Activated CD8-positive, alpha-beta memory T cell treated with anti-CD3 and anti-CD28 coated beads for 4 hours (primary cell): ENCODE measurements at regions not wholly inside any gene's neighbourhood (a gene's known extent, or its start where the extent isn't known, plus 50 kb on each side); places are given as distances from the start of the nearest gene placed in this dataset.
A peak's percentile ranks its signal among the peaks of the same experiment; 100 is the strongest.
"Not testable (repeated sequence)": the region's sequence is repeated elsewhere in the genome, so short reads cannot be mapped to it uniquely, and the experiment has no call there.

ENCODE experiments used
- DNase-seq, 2 donors: peaks; one replicate each; pipeline ENCODE4 v3.0.0-alpha.2; 2020; ENCODE audit warnings: low read depth in 2 of 2

DNA sequence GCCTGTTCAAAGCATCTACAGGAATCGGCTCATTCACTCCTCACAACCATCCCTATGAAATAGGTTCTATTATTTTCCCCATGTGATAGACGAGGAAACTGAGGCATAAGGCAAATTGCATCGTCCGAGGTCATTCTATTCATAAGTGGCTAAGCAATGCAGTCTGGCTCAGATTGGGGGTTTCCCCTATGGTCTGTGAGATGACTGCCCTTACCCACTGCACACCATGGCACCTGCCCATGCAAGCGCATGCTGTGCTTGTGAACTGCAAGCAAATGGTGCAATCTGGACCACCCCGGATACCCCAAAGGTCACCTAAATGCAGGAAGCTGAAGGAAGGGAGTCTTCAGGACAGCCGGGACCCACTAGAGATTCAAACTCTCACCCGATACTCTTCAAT lies 123.4 kb upstream of the SOD1 start:
- DNase-seq: no peak

DNA sequence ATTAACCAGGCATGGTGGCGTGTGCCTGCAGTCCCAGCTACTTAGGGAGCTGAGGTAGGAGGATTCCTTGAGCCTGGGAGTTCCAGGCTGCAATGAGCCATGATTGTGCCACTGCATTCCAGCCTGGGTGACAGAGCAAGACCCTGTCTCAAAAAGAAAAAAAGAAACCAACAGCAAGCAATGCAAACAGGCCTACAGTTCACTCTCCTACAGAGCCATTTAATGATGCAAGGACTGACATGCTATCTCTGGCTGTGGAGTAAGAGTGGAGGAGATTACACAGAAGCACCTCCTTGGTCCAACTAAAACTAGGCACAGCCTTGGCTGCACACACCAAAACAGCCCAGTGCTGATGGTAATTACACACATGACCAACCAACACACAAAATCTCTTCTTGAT lies 127.5 kb upstream of the SOD1 start:
- DNase-seq: no peak

DNA sequence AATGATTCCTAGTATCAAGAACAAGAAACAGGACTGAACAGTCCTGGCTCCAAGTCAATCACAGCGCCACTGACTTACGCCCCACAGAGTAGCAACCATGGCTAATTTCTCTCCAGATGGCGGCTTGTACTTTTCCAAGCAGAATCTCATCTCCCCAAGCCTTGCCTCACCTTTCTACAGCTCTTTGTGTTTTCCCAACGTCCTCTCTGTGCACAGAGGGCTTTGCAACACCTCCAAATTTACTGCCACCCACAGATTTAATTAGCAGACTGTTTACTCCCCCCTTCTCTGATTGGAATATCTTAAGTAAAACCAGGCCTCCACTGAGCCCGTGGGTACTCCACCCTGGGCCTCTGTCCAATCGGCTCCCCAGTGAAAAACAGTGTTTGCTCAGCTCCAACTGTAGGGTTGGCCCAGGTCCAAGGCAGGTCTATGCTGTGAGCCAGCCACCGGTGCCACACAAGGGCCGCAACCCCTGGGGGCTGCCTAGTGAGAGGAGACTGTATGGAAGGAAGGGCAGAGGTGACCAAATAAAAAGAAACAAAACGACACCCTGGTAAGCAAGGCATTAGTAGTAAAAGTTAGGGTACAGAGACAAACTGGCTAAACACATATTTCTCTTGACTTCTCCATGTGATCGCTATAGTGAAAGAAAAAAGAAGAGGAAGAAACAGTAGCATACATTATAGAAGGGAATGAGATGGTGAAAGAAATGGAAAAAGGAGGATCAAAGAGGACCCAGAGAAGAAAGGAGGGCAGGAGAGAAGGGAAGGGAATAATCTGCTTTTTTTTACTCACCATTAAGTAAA lies 128.4 kb upstream of the SOD1 start:
- no peak for DNase-seq

GRCh38 chr21:31530364-31530763 lies 129.1 kb upstream of the SOD1 start:
- no peak for DNase-seq

- DNase-seq: no peak
Observed at GRCh38 chr21:31529406-31529805, 130.1 kb upstream of the SOD1 start.

DNA sequence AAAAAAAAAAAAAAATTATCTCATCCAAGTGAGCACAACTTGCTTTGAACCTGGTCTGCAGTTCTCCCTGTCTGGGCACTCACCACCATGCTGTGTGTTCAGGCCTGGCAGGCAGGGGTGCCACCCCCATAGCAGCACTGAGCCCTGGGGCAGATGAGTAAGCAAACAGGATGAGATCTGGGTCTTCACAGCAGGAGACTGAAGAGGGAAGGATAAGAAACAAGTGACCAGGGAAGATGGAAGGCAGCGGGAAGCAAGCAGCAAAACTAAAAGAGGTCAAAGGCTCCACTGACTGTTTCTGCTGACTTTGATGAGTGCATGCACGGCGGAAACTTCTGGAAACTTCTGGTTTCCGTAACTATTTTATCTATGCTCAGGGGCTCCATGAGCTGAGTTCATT lies 133.5 kb upstream of the SOD1 start:
- no peak for DNase-seq

- DNase-seq: no peak
Observed at GRCh38 chr21:31524140-31524539, 135.4 kb upstream of the SOD1 start.

DNA sequence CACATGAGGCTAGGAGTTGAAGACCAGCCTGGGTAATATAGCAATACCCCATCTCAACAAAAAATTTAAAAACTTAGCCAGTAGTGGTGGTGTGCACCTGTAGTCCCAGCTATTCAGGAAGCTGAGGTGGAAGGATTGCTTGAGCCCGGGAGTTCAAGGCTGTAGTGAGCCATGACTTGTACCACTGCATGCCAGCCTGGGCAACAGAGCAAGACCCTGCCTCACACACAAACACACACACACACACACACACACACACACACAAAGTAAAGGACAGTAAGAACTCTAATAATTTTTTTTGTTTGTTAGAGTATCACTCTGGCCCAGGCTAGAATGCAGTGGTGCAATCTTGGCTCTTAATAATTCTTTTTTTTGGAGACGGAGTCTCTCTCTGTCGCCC lies 138.0 kb upstream of the SOD1 start:
- DNase-seq: no peak

DNA sequence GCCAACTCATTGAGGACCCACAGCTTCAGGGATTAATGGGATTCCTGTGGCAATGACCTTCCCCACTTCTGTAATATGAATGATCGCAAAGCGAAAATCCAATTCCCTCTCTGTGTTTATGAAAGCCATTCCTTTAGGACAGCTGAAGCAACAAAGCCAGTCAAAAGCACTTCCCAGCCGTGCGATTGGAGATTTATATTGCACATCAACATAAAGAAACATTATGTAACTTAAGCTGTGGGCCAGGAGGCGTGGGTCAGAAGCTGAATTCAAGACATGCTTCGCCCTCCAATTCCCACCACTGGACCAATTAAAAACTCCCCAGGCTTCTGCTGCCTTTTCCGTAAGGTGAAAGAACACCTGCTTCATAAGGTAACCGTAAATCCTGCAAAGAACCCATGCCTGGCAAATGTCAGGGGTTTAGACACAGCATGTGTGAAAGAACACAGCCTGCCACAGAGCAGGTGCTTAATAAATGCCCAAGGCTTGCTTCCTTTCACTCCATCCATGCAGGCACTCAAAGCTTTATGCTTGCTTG lies 138.9 kb upstream of the SOD1 start:
- no peak for DNase-seq

DNA sequence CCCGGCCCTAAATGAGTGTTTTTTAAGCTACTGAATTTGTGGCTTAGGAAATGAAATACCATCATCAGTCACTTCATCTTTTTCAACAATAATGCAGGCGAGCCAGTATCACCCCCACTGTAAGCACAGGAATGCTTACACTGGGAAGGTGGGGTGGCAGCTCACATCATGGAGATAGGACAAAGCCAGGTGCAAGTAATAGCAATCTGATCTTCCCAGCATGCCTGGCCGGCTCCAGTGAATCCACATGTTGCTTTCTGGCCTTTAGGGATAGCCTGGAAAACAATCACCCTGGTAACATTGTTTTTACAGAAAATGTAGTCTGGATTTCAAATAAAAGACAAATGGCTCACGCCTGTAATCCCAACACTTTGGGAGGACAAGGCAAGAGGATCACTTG lies 140.9 kb upstream of the SOD1 start:
- no peak for DNase-seq

GRCh38 chr21:31517664-31518414 lies 141.7 kb upstream of the SOD1 start:
- DNase-seq: no peak

DNA sequence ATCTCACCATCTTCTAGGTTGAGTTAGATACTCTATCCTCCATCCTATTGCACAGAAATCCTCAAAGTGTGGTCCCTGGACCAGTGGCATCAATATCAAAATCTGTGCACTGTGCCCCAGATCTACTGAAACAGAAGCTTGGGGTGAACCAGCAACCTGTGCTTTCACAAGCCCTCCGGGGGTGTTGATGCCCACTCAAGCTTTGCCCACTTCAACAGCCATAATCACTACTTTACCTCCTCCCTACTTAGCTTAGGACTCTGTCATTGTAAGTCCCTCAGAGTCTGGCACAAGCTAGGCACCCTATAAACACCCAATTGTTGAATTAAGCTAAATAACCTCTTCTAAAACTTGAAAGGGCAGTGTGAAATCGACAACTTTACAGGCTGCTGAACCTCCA lies 144.2 kb upstream of the SOD1 start:
- DNase-seq: no peak

GRCh38 chr21:31514598-31514997 lies 144.9 kb upstream of the SOD1 start:
- no peak for DNase-seq

DNA sequence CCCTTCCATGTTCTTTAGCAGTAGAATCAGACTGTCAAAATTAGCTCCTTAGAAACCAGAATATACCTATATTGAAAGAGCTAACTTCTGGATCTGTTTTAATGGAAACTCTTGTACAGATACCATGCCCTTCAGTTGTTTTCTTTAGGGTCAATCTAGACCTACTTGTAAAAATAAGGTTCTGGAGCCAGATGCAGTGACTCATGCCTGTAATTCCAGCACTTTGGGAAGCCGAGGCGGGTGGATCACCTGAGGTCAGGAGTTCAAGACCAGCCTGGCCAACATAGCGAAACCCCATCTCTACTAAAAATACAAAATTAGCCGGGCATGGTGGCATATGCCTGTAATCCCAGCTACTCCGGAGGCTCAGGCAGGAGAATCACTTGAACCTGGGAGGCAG lies 146.0 kb upstream of the SOD1 start:
- not testable (repeated sequence) for DNase-seq

- not testable (repeated sequence) for DNase-seq
Observed at GRCh38 chr21:31511999-31512398, 147.5 kb upstream of the SOD1 start.

- DNase-seq: no peak
Observed at GRCh38 chr21:31511258-31511657, 148.2 kb upstream of the SOD1 start.

- DNase-seq: peak; percentile 57 to 65
Observed at GRCh38 chr21:31509194-31510017, 150.1 kb upstream of the SOD1 start.

DNA sequence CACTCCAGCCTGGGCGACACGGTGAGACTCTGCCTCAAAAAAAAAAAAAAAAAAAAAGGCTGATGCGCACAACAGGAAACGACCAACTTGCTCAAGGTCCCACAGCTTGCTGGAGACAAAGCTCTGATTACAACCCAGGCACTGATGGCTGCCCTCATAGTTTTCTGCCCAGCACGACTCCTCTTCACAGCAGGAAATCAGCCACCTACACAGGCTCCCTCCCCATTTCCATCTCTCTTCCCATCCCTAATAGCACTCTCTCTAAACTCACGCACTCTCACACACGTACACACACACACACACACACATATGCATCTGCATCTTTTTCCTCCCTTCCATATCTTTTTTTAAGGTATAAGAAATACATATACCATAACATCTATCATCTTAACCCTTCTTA lies 153.5 kb upstream of the SOD1 start:
- DNase-seq: no peak

- DNase-seq: no peak
Observed at GRCh38 chr21:31503939-31504338, 155.6 kb upstream of the SOD1 start.

GRCh38 chr21:31503467-31503866 lies 156.0 kb upstream of the SOD1 start:
- DNase-seq: no peak

GRCh38 chr21:31502537-31503143 lies 156.9 kb upstream of the SOD1 start:
- DNase-seq: no peak

GRCh38 chr21:31501926-31502325 lies 157.6 kb upstream of the SOD1 start:
- no peak for DNase-seq
